Neural progenitor cell (in vitro differentiated cells): ENCODE measurements at regions not wholly inside any gene's neighbourhood (a gene's known extent, or its start where the extent isn't known, plus 50 kb on each side); places are given as distances from the start of the nearest gene placed in this dataset.

Experiments used
- CTCF ChIP-seq: fragments of 200-600 bp; sonication (generic); IDR thresholded peaks from 2 replicates; pipeline ENCODE4 v1.5.1; 2017; ENCODE audit warnings: antibody characterized with exemption, mild to moderate bottlenecking
- EZH2 ChIP-seq: fragments of 200-600 bp; sonication (generic); IDR thresholded peaks from 2 replicates; pipeline ENCODE4 v1.6.1; 2017; ENCODE audit warnings: antibody characterized with exemption, mild to moderate bottlenecking, moderate library complexity
- EZH2phosphoT487 ChIP-seq: fragments of 200-600 bp; sonication (generic); IDR thresholded peaks from 2 replicates; pipeline ENCODE4 v1.6.1; 2017; ENCODE audit warnings: antibody characterized with exemption

- TF ChIP-seq CTCF (no peak), EZH2 (no peak), EZH2phosphoT487 (no peak)
Measured at GRCh38 chr3:187850258-187850921, 105.1 kb upstream of the BCL6 start.
